Stimulated activated CD4-positive, alpha-beta T cell treated with anti-CD3 and anti-CD28 coated beads, TNF-alpha, amount 100 ng/mL, for 4 hours (primary cell): ENCODE measurements at regions not wholly inside any gene's neighbourhood (a gene's known extent, or its start where the extent isn't known, plus 50 kb on each side); places are given as distances from the start of the nearest gene placed in this dataset.
"Not testable (repeated sequence)": the region's sequence is repeated elsewhere in the genome, so short reads cannot be mapped to it uniquely, and the experiment has no call there.

Source experiments
- DNase-seq, 3 experiments: peaks; one replicate each; pipeline ENCODE4 v3.0.0-alpha.2; 2020; ENCODE audit warnings: low read depth in 3 of 3

DNA sequence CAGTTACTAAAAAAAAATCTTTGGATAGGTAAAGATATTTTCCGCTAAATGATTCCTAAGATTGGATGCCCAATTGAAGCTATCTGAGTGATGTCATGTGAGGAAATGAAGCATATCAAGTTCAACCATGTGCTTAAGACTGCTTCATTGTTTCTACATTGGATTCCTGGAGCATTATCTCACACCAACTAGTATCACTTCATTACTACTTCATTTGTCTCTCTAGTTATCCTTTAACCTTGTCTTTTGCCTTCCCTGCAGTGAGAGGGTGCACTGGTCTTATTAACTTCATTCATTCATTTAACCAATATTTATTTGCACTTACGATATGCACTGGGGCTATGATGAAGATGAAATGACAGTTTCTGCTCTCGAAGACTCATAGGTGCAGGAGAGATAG lies 198.1 kb downstream of the SLC38A4 start:
- no peak for DNase-seq

DNA sequence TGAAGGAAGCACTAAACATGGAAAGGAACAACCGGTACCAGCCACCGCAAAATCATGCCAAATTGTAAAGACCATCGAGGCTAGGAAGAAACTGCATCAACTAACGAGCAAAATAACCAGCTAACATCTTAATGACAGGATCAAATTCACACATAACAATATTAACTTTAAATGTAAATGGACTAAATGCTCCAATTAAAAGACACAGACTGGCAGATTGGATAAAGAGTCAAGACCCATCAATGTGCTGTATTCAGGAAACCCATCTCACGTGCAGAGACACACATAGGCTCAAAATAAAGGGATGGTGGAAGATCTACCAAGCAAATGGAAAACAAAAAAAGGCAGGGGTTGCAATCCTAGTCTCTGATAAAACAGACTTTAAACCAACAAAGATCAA lies 206.3 kb downstream of the SLC38A4 start:
- DNase-seq, result not testable (repeated sequence)

DNA sequence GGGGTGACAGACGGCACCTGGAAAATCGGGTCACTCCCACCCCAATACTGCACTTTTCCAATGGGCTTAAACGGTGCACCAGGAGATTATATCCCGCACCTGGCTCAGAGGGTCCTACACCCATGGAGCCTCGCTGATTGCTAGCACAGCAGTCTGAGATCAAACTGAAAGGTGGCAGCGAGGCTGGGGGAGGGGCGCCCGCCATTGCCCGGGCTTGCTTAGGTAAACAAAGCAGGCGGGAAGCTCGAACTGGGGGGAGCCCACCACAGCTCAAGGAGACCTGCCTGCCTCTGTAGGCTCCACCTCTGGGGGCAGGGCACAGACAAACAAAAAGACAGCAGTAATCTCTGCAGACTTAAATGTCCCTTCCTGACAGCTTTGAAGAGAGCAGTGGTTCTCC lies 208.1 kb downstream of the SLC38A4 start:
- not testable (repeated sequence) for DNase-seq

DNA sequence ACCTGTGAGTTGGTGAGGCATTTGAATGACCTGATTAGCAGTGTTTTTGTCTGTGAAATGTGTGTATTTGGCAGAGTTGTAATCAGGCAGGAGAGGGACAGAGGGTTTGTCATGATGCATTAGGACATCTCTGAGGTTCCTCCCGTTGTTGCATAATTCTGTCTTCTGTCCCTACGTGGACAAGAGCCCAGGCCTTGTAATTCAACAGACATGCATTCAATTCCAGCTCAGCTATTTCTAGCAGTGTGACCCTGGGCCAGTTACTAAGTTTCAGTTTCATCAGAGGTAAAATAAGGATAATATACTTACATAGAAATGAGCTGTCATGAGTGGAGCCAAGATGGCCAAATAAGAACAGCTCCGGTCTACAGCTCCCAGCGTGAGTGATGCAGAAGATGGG lies 208.6 kb downstream of the SLC38A4 start:
- DNase-seq, result no peak

DNA sequence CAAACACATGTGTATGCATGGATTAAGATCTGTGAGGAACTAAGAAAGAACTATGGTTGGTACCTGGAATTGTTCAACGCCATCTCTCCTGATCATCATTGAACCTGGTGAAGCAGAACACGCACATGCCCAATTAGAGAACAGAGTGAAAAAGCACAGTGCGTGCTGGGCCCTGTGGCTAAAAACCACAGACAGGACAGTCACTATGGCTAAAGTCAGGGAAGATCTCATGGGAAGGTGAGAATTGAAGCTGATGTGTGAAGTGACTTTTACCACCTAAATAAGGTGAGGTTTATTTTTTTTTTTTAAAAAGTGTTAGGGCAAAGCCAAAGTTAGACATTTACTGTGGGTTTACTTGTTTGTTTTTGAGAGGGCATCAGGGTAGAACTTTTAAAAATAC lies 215.0 kb downstream of the SLC38A4 start:
- DNase-seq, result no peak

DNA sequence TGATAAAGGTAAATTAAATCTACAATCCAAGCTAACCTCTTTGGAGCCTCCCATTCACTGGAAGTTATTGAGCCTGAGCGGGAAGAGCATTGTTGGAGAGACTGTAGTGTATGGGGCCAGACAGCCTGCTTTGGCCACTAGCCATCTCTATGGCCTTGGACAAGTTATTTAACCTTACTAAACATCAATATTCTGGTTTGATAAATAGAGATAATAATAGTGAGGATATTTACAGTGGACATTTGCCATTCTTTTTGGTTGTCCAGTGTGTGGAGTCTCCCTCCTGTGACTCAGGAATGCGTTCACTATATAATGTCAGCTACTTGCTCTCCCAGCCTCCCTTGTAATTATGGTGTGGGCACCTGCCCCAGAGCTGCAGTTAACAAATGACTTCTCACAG lies 216.1 kb downstream of the SLC38A4 start:
- no peak for DNase-seq

DNA sequence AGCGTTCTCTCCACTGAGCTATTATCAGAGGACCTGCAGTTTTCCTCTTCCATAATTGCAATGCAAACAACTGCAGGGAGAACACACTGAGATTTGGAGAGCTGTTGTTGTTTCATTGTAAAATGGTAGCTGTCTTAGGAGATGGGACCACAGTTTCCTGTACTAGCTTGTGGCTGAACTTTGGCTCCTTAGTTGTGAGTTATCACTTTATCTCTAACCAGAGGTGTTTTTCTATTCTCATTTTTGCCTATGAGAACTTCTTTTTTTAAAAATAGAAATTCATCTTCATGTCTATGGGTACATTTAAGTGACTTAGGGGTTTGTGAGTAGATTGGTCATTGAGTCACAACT lies 216.5 kb downstream of the SLC38A4 start:
- DNase-seq, result no peak

DNA sequence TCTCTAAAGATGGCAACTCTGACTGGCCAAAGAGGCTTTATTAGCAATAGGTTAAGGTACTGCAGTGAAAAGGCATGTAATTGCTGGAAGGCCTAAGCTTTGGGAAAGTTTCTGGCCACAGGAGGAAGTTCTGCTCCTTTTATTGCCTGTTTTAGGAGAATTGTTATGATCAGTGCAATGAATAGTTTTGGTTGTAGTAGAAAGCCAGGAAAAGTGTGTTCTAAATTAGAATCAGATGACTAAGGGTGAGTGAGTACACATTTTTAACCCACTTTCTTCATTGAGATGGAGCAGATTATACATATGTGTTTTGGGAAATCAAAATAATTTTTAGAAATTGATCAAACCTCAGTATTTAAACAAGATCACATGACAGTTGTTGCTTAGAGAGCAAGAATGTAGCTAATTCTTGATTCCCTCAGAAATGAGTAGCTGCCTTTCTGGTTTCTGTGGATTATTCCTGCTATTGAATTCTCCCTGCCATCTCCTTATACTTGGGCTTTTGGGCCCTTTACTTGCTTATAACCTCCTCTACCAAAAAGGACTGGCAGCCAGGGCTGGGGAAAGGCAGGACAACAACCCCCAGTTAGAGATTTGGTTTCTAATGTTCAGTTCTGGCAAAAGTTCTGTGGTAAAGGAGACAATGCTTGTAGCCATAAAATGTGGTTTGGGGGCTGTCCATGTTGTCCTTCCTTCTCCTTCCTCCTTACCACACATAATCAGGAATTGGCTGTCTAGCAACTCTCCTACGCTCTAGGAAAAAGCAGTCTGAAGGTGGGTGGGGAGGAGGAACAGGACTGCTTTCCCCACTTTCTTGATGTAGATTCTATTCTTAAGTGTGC lies 217.1 kb downstream of the SLC38A4 start:
- DNase-seq, result no peak

DNA sequence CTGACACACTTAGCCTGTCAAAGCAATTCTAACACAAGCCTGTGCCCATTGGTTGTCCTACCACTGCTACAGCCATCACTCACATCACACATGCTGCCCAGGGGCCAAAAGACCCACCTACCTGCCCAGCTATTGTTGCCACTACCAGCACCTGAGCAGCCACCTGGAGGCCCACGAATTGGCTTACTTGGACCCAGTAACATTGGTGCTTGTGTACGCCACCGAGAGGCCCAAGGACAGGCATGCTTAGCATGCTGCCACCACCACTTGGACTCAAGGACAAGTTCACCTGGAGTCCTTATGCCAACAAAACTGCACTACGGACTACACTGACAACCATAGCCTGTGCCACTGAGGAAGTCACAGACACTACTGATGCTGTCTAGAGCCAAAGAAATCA lies 221.1 kb downstream of the SLC38A4 start:
- DNase-seq, result no peak

DNA sequence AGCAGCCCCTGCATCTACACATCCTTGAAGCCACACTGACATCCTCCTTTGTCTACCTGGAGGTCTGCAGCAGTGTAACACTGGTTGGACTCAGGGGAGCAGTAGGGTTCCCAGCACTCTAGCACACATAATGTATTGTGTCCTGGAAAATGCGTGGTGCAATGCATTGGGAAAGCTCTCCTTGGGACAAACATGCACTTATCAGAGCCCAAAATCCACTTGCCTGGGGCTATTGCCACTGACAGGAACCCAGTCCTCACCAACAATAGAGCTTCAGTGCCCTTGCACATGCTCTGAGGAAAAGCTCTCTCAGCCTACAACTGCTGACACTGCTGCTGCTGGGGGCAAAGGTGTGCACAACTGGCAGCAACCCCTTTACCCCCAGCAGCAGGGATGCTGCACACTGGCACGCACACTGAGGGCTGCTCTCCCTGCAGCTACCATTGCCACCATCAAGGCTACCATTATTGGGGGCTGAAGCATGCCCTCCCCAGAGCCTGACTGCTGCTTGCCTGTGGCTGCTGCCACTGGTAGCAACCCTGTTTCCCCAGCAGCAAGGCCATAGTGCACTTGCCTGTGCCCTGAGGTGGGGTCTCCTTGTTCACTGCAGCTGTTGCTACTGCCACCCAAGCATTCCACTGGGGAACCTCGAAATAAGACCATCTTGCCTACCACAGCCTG lies 221.9 kb downstream of the SLC38A4 start:
- DNase-seq, result no peak

DNA sequence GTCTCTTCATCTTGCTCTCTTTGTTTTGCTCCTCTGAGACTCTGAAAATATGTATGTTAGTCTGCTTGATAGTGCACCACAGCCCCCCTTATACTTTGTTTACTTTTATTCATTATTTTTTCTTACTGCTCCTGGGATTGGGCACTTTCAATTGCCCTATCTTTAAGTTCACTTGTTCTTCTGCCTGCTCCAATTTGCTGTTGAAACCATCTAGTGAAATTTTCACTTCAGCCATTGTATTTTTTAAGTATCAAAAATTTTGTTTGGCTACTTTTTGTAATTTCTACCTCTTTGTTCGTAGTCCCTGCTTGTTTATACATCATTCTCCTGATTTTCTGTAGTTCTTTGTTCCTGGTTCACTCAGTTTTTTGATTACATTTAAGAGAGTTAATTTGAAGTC lies 223.3 kb downstream of the SLC38A4 start:
- no peak for DNase-seq

DNA sequence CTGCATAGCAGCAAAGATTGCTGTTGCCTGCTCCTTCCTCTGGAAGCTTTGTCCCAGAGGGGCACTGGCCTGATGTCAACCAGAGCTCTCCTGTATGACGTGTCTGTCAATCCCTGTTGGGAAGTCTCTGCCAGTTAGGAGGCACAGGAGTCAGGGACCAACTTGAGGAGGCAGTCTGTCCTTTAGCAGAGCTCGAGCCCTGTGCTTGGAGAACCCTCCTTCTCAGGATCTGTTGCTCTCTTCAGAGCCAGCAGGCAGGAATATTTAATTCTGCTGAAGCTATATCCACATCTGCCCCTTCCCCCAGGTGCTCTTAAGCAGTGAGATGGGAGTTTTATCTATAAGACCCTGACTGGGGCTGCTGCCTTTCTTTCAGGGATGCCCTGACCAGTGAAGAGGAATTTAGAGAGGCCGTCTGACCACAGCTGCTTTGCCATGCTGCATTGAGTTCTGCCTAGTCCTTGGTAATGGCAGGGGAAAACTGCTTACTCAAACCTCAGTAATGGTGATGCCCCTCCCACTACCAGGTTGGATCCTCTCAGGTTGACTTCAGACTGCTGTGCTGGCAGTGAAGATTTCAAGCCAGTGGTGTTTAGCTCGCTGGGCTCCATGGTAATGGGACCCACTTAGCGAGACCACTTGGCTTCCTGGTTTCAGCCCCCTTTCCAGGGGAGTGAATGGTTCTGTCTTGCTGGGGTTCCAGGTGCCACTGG lies 218.6 kb upstream of the SLC38A2 start:
- DNase-seq, result no peak

DNA sequence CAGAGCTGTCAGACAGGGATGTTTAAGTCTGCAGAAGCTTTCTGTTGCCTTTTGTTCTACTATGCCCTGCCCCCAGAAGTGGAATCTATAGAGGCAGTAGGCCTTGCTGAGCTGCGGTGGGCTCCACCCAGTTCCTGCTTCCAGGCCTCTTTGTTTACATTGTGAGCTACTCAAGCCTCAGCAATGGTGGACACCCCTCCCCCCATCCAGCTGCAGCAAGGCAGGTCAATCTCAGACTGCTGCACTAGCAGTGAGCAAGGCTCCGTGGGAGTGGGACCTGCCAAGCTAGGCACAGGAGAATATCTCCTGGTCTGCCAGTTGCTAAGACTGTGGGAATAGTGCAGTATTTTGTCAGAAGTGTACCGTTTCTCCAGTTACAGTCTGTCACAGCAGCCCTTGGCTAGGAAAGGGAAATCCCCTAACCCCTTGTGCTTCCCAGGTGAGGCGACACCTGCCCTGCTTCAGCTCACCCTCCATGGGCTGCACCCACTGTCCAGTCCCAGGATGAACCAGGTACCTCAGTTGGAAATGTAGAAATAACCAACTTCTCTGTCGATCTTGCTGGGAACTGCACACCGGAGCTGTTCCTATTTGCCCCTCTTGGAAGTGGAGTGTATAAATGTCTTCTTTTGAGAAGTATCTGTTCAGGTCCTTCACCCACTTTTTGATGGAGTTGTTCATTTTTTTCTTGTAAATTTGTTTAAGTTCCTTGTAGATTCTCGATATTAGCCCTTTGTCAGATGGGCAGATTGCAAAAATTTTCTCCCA lies 213.5 kb upstream of the SLC38A2 start:
- no peak for DNase-seq

DNA sequence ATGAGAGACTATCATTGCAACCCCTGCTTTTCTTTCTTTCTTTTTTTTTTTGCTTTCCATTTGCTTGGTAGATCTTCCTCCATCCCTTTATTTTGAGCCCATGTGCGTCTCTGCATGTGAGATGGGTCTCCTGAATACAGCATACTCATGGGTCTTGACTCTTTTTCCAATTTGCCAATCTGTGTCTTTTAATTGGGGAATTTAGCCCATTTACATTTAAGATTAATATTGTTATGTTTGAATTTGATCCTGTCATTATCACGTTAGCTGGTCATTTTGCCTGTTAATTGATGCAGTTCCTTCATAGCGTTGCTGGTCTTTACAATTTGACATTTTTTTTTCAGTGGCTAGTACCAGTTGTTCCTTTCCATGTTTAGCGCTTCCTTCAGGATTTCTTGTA lies 211.5 kb upstream of the SLC38A2 start:
- not testable (repeated sequence) for DNase-seq

DNA sequence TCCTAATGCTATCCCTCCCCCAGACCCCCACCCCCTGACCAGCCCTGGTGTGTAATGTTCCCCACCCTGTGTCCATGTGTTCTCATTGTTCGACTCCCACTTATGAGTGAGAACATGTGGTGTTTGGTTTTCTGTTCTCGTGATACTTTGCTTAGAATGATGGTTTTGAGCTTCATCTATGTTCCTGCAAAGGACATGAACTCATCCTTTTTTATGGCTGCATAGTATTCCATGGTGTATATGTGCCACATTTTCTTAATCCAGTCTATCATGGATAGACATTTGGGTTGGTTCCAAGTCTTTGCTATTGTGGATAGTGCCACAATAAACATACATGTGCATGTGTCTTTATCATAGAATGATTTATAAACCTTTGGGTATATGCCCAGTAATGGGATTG lies 209.4 kb upstream of the SLC38A2 start:
- DNase-seq, result not testable (repeated sequence)

DNA sequence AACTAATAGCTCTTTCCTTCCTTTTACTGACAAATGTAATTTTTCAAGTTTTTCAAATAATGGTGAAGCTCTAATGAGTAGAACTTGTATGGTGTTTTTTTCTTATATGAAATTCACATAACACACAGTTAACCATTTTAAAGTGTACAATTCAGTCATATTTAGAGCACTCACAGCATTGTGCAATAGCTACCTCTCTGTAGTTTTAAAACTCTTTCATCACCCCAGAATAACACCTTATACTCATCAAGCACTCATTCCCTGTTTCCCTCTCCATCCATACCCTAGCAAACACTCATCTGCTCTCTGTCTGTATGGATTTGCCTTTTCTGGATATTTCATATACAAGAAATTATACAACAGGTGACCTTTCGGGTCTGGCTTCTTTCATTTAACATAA lies 207.9 kb upstream of the SLC38A2 start:
- no peak for DNase-seq

DNA sequence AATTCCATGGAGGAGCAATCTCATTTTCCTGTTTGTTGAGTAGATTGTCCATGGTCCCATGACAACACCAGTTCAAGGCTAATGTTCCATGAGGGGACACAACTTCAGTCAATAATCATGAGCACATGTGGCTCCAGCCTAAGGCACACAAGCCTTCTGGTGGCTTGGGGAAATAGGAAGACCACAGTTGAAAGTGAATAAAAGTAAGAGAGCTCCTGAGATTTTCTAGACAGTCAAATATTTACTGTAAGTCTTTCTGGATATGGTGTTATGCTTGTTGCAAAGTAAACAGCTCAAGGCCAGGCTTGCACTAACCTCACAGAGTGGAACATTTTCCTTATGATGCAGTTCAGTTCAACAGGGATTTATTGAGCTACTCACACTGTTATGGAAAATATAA lies 206.9 kb upstream of the SLC38A2 start:
- DNase-seq, result no peak

DNA sequence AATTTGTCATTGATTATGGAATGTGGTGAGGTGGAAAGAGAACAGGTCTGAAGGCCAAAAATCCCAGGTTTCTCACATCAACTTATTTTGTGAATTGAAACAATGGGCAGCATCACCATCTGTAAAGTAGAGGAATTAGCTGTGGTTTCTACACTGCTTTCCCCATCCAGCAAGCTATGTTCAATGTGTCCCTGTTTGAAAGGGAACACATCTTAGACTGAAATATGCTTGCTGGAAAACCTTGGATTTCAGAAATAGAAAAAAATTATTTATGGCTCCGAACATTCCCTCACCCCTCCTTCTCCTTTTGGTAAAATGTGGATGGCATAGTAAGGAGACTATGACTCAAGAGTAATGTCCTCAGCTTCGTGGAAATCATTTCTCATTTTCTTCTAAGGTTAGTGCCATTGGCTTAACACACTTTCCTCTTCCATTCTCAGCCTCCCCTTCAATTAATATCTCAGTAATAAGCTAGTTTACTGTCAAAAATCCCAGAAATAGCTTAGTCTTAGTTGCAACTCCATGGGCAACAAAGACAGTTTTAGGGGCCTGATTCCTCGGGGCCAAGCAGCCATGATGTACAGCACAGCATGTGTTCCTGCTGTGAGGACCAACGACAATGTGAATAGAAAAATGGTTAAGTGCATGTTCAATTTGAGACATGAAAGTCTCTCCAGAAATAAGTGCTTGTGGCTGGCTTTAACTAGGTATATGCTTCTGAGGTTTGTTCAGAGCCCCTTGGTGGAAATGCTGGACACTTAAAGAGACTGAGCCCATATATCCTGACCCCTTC lies 205.8 kb upstream of the SLC38A2 start:
- no peak for DNase-seq

DNA sequence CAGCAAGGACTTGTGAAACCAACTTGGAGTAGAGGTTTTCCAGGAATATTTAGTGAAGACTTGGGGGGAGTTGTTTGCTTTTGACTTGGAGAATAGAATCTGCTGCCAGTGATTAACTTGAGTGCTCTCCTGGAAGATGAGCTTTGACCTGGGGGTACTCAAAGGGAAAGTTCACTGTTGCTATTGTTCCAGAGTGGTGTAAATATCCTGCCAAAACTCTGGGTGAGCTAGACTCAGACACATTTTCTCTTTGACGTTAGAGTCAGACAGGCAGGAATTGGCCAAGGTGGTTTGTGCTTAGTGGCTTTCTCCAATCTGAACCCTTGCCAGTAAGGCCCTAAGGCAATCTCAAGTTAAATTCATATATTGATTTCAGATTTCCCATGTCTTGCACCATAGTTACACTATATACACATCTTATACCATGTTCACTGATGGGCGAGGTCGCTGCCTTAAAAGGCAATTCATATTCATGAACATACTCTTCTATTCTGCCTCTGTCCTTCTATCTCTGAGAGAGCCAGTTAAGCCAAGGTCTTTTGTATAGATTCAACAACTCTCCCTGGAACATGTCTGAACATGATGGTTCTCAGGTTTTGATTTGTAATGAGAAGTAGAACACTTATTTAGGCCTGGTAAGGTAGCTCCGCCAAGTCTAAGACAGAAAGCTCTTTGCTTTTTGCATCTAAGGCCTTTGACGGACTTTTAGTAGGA lies 204.6 kb upstream of the SLC38A2 start:
- DNase-seq, result no peak

DNA sequence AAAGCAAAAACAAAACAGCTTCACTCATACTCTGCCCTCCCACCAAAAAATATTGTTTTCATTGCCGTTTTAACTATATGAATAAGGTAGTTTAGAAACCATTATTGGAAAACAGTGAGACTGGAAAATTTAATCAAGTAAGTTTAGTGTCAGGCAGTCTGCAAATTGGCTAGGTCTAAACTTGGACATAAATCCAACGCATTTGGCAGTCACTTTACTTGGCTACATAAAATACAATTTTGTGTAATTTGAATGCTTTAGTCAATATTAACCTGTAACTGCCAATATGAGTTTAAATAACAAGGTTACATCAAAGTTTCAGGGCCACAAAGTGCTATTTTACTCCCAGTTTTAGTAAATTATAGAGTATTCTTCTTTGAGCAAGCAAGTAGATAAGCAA lies 202.3 kb upstream of the SLC38A2 start:
- no peak for DNase-seq

DNA sequence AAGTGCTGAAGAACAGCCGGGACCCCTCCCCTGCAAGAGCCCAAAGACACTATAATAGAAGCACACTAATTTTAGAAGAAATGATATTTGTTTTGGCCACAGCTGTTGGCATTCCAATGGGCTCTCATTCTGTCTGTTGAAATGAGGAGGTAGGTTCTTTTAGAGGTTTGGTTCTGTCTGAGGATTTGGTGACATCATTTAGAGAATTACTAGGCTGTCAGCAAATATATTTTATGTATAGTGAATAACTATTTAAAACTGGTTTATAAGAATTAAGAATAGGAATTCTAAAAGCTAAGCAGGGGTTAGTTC lies 200.7 kb upstream of the SLC38A2 start:
- DNase-seq, result no peak
